ENCODE measurements at regions not wholly inside any gene's neighbourhood (a gene's known extent, or its start where the extent isn't known, plus 50 kb on each side); places are given as distances from the start of the nearest gene placed in this dataset.

DNA sequence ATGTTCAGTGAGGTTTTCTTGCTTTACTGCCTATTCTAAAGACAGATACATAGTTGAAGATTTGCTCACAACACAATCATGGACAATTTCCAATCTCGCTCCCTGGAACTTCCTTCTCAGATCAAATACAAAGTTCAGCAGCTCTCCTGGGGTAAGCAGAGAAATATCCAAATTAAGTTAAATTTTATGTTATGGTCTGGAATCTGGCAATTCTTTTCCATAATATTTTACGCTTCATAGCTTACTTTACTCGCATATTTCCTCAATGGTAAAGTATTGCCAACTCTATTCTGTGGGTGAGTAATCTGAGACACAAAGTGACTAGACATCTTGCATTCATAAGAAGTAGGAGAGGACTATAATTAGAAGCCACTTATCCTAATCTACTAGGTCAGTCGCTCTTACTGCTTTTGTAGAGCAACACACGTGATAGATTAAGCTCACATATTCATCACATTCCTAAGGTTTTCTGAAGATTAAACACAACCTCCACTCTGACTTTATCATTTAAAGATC lies 529.4 kb downstream of the CCDC85A start:
- H3K27me3 ChIP-seq (ENCODE audit: insufficient read depth, low read depth), result no peaks in the 10 kb centered on the region; the same call in 1 of the 2 replicates
- no peaks in the 10 kb centered on the region for H3K36me3 ChIP-seq (ENCODE audit: low read depth)
- H3K4me3 ChIP-seq, result no peak overlapping the region
- intact Hi-C loops (cut with micrococcal nuclease; ENCODE audit: unreplicated experiment), result no loop called here
- no peaks in the 10 kb centered on the region for H3F3A ChIP-seq (ENCODE audit: insufficient read depth, low read depth)
- H3K9me3 ChIP-seq (ENCODE audit: insufficient read depth, low read depth), result no peaks in the 10 kb centered on the region
- no peak overlapping the region for H3K4me2 ChIP-seq
- ChIA-PET CTCF (no interaction called here), POLR2A (ENCODE audit: unreplicated experiment) (no interaction called here)
- TF ChIP-seq EZH2 (IDR thresholded peaks at IDR 0.05; ENCODE audit: low read depth), result no peak
- TF ChIP-seq, protein P1, sequence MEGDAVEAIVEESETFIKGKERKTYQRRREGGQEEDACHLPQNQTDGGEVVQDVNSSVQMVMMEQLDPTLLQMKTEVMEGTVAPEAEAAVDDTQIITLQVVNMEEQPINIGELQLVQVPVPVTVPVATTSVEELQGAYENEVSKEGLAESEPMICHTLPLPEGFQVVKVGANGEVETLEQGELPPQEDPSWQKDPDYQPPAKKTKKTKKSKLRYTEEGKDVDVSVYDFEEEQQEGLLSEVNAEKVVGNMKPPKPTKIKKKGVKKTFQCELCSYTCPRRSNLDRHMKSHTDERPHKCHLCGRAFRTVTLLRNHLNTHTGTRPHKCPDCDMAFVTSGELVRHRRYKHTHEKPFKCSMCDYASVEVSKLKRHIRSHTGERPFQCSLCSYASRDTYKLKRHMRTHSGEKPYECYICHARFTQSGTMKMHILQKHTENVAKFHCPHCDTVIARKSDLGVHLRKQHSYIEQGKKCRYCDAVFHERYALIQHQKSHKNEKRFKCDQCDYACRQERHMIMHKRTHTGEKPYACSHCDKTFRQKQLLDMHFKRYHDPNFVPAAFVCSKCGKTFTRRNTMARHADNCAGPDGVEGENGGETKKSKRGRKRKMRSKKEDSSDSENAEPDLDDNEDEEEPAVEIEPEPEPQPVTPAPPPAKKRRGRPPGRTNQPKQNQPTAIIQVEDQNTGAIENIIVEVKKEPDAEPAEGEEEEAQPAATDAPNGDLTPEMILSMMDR (conservative IDR thresholded peaks at IDR 0.05), result no peak
- no peaks in the 10 kb centered on the region for H3K79me2 ChIP-seq (ENCODE audit: low read depth)
- no peaks in the 10 kb centered on the region for H3K9me2 ChIP-seq (ENCODE audit: insufficient read depth)
- H3K4me1 ChIP-seq (replicated peaks; ENCODE audit: insufficient read depth), result no peaks in the 10 kb centered on the region
- no peak overlapping the region for H3K27ac ChIP-seq
- DNase-seq, result no peak
- BruUV-seq (replicated peaks), result no TSS peak
- no peak overlapping the region for H2AFZ ChIP-seq
- no peaks in the 10 kb centered on the region for H4K20me1 ChIP-seq (ENCODE audit: insufficient read depth)

DNA sequence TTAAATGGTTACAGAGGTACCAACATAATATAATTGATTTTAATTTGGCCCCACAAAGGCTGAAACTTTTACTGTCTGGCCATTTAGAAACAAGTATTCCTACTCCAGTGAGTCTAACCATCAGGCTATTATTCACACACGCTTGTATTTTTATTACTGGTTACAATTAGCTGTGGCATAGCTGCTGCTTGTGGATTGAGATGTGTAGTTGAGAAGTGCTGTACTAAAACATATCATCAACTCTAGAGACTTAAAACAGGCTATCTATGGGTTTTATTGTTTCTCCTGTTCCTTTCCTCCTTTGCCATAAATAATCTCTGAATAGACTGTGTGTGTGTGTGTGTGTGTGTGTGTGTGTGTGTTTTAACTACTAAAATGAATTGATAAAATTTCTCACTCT lies 530.2 kb downstream of the CCDC85A start:
- no peak overlapping the region for H2AFZ ChIP-seq
- intact Hi-C loops (cut with micrococcal nuclease; ENCODE audit: unreplicated experiment), result no loop called here
- no peak overlapping the region for H3K4me3 ChIP-seq
- no TSS peak for BruUV-seq (replicated peaks)
- CTCF ChIA-PET, result no interaction called here
- no peaks in the 10 kb centered on the region for H3K79me2 ChIP-seq (ENCODE audit: low read depth)
- TF ChIP-seq, protein P1 (conservative IDR thresholded peaks at IDR 0.05), result no peak
- POLR2A ChIA-PET (ENCODE audit: unreplicated experiment), result no interaction called here
- no peaks in the 10 kb centered on the region for H3K9me2 ChIP-seq (ENCODE audit: insufficient read depth)
- H3K36me3 ChIP-seq (ENCODE audit: low read depth), result no peaks in the 10 kb centered on the region
- H3K27ac ChIP-seq, result no peak overlapping the region
- H3K4me1 ChIP-seq (replicated peaks; ENCODE audit: insufficient read depth), result no peaks in the 10 kb centered on the region
- no peaks in the 10 kb centered on the region for H3K9me3 ChIP-seq (ENCODE audit: insufficient read depth, low read depth)
- H3K27me3 ChIP-seq (ENCODE audit: insufficient read depth, low read depth), result peaks cover 7% of the 10 kb centered on the region; the same call in 1 of the 2 replicates
- H3K4me2 ChIP-seq, result no peak overlapping the region
- no peaks in the 10 kb centered on the region for H4K20me1 ChIP-seq (ENCODE audit: insufficient read depth)
- no peak for DNase-seq
- no peaks in the 10 kb centered on the region for H3F3A ChIP-seq (ENCODE audit: insufficient read depth, low read depth)

DNA sequence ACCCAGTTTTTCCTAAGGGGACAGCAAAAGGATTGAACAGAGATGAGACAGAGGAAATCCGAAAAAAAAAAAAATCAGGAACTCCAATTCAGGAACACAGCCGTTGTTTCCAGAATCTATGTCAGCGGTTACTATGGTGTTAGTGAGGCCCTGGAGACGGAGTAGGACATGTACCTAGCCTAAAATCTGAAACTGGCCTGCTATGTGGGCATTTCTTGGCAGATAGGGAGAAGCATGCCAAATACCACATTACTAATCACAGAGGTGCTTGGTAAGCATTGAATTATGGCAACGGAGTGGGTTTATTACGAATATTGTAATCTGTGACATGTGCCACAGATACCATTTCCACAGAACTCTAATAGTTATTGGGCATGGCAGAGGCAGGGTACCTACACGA lies 530.6 kb downstream of the CCDC85A start:
- Histone ChIP-seq H3F3A (ENCODE audit: insufficient read depth, low read depth) (no peaks in the 10 kb centered on the region), H3K27me3 (ENCODE audit: insufficient read depth, low read depth) (peaks cover 8% of the 10 kb centered on the region; the same call in 1 of the 2 replicates), H3K27ac (no peak overlapping the region), H3K9me3 (ENCODE audit: insufficient read depth, low read depth) (no peaks in the 10 kb centered on the region), H3K79me2 (ENCODE audit: low read depth) (no peaks in the 10 kb centered on the region), H3K4me2 (no peak overlapping the region), H3K4me1 (replicated peaks; ENCODE audit: insufficient read depth) (no peaks in the 10 kb centered on the region), H3K4me3 (no peak overlapping the region), H3K9me2 (ENCODE audit: insufficient read depth) (no peaks in the 10 kb centered on the region), H2AFZ (no peak overlapping the region), H3K36me3 (ENCODE audit: low read depth) (no peaks in the 10 kb centered on the region), H4K20me1 (ENCODE audit: insufficient read depth) (no peaks in the 10 kb centered on the region)
- TF ChIP-seq EZH2 (IDR thresholded peaks at IDR 0.05; ENCODE audit: low read depth), result no peak
- TF ChIP-seq, protein P1 (conservative IDR thresholded peaks at IDR 0.05), result no peak
- BruUV-seq (replicated peaks), result no TSS peak
- intact Hi-C loops (cut with micrococcal nuclease; ENCODE audit: unreplicated experiment), result no loop called here
- ChIA-PET POLR2A (ENCODE audit: unreplicated experiment) (no interaction called here), CTCF (no interaction called here)
- DNase-seq, result no peak

Data from PC-9 (cell line).